GM19240 (cell line): ENCODE measurements at regions not wholly inside any gene's neighbourhood (a gene's known extent, or its start where the extent isn't known, plus 50 kb on each side); places are given as distances from the start of the nearest gene placed in this dataset.
A peak's percentile ranks its signal among the peaks of the same experiment; 100 is the strongest.

Source experiments
- DNase-seq: peaks from one replicate; pipeline ENCODE4 v3.0.0; 2011; ENCODE audit warnings: low spot score; ENCODE audit not compliant: insufficient read length

DNA sequence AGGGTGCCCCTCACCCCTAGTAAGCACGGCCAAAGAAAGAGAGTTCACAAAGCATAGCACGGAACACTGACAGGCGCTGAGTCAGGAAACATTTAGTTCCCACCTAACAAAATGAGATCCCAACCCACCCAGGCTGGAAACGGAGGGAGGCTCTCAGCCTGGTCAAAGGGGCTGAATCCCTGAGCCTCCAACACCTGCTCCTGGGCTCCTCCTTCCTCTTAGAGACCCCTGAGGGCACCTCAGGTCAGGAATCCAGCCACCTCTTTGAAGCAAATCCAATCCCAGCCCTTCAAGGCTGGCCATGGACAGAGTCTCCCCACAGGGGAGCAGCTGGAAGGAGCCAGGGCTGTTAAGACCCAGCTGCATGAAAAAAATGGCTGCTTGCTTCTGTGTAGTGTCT, 154.4 kb upstream of the HES1 start:
- DNase-seq, result no peak

DNA sequence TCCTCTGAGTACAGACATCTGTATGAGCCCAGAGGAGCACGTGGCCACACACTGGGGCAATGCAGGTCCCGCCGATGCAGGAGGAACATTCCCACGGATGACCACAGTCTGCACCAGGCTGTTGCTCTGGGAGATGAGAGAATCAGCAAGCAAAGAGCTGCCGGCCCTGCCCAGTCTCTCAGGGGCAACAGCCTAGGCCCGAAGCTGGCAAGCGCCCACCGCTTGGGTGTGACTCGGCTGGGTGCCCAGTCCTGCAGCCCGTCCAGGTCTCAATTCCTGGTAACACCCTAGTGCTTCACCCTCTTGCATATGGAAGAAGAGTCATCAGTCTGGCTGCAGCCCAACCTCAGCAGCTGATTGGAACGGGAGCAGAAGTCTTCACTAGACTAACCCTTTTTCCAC, 153.7 kb upstream of the HES1 start:
- DNase-seq, result no peak

DNA sequence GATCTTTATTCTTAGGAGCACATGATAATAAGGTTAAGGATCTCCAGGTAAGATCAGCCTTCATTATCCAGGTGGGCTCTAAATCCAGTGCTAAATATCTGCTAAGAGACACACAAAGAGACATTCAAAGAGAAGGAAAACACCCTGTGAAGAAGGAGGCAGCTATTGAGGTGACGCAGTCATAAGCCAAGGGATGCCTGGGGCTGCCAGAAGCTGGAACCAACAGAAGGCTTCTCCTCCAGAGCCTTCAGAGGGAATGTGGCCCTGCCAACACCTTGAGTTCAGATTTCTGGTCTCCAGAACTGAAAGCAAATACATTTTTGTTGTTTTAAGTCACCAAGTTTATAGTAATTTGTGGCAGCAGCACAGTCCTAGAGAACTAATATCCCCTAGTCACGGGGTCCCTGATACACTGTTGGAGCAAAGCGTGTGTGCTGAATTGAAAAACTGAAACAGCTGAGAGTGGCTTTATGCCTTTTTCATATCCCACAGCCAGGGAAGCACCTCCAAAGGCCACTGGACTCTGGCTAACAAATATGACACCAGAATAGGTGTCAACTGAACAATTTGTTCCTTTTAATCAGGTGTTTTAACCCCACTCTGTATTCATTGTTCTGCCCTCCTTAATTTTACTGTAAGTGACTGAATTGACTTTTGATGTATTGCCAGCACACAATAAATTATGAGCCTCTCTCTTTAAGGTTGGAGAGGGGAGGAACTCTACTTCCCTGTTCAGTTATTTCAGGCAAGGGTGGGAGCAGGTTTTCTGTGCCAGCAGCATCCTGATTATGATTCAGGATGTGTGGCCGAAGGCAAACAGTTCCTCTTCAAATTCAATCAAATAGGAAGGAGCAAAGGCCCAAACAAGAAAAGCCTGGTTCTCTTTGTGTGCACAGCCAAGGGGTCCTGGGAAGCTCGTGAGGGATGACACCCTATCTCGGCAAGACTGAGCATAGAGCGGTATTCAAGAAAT, 151.8 kb upstream of the HES1 start:
- no peak for DNase-seq

DNA sequence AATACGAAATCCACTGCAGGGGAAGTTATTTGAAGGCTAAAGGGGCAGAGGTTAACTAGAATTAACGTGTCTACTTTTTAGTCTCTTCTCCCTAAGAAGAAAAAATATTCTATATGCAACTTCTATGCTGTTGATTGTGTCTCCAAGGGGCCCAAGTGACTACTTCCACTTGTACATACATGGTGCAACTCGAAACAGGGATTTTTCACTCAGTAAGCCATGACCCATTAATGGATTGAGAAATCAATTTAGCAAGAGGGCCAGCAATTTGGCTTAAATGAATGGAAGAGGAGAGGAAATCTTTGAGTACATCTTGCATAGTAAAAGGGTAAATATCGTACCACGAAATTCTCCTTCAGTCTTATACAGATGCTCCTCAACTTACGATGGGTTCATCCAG, 151.1 kb upstream of the HES1 start:
- no peak for DNase-seq

DNA sequence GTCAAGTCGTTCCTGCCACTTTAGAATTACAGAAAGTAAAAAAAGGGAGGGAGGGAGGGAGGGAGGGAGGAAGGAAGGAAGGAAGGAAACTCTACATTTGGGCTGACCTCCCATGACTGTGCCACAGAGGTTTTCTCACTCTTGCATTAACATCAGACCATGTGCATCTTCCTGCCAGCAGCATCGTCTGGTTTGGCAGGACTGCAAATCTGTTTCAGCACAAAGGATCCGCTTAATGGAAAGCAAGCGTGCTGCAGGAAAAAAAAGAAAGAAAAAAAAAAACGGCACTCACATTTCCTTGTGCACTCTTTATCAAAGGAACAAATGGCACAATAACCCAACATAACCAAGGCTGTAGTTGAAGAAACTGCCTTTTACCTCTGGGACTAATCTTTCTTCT, 148.8 kb upstream of the HES1 start:
- no peak for DNase-seq

DNA sequence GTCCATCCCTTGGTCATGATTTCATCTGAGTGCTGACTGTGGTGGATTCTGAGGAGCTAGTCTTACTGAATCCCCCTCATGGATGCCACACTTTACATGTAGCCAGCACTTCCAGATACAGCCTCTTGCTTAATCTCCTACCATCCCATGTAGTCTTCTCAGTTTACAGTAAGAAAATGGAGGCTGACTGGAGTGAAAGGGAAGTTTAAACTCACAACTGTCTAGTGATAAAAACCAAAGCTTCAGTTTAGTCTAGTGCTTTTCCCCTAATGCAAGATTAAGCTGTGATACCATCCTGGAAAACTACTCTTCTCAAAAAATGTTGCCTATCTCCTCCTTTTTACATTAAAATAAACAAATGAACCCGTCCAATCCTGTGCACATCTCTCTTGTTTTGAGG, 146.8 kb upstream of the HES1 start:
- DNase-seq, result no peak

DNA sequence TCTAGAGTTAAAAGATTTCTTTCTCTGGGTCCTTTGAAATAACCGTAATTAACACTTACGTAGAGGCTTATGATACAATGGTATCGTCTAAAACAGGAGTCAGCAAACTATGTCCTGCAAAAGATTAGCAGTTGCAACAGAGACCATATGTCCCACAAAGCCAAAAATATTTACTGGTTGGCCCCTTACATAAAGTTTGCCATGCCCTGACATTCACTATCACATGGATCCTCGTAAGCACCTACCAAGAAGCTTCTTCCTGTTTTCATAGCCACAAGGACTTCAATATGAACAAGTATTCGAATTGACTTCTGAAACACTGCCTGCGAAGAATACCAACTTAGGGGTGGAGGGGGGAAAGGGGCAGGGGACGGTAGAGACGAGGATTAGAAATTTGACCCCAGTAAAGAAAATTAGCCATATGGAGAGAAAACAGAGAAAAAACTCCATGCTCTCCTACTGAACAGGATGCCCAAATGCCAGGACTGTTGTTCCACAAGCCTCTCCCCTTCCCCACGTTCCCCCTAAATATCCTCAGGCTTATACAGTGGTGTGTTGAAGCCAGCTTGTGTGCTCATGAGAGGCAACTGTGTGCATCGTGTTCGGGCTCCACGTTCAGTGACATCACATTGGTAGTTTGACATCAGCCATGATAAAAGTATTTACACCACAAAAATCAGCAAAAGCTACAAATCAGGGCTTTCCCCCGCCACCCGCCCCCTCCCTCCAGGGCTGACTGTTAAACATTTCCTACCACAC, 144.1 kb upstream of the HES1 start:
- no peak for DNase-seq

DNA sequence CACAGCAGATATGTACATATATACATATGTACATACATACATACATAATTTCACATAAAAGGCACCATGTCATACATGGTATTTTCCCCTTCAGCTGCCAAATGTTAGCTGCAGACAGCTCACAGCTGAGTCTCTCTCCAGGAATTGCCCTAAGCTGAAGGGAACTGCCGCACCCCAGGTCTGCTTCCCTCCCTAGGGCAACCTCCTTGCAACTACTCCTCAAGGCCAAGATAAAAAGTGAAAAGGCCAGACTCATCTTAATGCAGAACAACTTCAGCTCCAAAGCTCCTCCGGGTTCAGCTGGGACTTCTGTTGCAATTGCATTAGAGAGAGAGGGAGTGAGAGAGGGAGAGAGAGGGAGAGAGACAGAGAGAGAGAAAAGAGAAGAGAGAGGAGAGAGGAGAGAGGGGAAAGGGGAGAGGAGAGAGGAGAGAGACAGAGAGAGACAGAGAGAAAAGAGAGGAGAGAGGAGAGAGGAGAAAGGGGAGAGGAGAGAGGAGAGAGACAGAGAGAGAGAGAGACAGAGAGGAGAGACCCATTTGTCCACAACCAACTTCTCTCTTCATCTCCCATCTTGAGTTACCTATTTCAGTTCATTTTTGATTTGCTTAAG, 143.4 kb upstream of the HES1 start:
- DNase-seq, result no peak

DNA sequence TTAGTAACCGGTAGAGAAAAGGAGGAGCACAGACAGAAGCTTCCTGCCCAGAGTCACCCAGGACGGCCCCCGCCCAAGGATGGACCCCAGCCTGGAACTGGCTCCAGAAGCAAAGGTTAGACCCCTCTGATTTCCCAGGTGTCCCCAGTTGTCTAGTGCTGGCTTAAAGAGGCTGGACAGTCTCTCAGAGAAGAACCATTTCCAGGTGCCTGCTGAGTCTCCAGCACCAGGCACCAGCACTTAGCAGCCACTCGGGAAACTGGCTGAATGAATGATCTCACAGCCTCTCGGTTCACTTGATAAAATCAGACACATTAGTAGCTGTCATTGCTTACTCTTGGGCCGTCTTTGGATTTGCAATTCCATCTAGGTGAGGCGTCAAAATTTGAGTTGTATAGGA, 139.7 kb upstream of the HES1 start:
- no peak for DNase-seq

DNA sequence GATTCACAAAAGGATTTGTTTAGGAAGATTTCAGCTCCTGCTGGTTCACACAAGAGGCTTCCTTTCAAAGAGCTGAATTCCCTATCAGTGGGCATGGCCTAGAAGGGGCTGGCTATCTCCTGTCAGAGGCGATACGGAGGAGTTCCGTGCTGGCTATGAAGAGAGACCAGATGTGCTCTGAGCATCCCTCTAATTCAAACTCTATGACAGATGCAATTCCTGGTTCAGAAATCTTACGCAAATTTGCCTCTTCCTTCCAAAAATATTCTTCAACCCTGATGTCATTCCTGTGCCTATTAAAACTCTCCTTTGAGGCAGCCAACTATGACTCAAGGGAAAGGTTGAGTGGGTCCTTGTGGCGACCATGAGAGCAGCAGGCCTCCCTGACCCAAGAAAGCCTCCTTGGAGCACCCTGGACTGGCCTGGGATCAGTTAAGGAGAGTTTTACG, 139.3 kb upstream of the HES1 start:
- DNase-seq, result no peak

DNA sequence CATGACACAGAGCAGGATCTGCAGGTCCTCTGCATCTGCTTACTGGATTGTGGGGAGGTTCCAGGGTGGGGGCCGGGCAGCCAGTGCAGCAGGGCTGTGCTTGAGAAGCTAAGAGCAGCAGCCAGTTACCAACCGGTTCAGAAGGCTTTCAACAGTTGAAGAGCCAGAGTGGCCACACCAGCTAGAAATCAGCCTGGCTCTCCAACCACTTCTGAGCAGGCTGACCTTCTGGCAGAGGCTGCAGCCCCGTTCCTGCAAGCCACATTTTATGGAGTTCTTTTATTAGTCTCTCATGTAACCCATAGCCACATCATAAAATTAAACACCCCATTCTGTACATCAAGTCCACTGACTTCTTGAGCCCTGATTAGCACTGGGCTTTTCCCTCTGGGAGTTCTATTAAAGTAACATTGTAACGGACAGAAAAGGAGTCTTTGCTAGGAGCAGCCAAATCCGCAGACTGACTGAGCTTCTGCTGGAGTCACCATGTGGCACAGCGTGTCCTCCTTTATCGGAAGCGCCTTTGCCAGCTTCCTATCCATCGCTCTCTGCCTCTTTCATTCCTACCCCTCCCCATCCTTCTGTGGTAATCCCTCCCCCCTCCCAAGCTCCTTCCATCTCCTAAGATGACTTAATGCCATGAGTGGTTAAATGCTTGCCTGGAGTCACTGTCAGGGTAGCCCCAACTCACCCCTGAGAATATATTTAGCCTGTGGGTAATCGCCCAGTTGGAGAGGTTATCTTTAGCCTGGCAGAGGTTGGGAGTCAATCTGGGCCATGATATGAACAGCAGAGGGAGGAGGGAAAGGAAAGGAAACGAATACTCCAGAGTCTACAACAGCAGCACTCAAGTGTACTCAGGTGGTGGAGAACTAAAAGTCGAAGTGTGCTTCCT, 138.5 kb upstream of the HES1 start:
- DNase-seq, result no peak

DNA sequence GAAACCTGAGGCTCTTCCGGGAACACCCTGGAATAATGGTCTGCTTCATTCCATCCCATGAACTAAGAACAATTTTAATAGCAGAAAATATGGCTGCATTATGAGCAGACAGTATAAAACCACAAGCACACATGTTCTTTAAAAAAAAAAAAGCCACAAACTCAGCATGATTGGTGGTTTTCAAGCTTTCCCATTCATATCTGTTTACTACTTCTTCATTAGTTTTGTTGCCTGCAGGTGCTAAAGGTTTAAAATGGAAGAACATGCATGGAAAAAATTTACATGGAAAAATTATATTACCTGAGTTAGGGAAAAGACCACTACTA, 137.9 kb upstream of the HES1 start:
- no peak for DNase-seq

DNA sequence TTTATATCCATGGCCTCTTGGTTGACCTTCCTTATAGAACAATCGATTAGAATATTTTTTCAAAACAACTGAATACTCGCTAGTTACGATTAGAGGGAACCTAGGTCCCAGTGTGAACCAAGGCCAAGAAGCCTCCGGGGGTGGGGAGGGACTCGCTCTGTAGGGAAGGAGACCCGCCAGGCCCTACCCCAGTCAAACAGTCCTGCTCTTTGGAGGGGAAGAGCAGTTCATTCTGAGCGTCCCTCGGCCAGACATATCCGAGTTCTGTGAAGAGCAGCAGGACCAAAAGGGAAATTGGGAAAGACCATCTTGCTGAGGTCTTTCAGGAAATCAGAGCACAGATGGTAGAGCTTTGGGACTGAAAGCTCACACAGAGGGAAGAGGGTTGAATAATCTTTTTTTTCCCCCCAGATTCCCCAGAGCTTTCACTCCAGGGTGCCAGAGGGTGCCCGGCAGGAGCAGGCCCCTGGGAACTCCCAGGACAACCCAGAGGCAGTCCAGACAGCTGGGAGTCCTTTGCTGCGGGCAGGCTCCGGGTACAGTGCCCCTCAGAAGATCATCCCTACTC, 137.2 kb upstream of the HES1 start:
- no peak for DNase-seq

DNA sequence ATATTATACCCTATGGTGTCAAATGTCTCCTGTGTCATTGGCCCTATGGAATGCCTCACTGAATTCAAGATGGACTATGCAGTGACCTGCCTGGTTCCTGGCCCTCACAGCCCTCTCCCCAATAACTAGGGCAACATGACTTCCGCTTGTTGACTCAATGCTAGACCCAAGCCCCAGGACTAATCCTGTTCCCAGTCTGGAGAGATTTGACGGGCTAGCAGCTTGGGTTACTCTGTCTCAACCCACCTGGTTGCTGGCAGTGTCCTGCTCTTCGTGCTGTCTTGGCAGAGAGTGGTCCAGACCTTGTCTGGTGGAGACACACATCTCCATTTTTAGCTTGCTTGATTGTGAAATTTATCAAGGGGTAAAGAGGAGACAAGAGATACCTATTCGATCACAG, 135.8 kb upstream of the HES1 start:
- no peak for DNase-seq

DNA sequence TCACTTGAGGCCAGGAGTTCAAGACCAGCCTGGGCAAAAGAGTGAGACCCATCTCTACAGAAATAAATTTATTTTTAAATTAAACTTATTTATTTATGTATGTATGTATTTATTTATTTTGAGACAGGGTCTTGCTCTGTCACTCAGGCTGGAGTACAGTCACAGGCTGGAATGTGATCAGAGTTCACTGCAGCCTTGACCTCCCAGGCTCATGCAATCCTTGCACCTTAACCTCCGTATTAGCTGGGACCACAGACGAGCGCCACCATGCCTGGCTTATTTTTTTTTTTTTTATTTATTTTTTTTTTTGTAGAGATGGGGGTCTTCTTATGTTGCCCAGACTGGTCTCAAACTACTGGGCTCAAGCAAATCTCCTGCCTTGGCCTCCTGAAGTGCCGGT, 135.2 kb upstream of the HES1 start:
- DNase-seq, result no peak

DNA sequence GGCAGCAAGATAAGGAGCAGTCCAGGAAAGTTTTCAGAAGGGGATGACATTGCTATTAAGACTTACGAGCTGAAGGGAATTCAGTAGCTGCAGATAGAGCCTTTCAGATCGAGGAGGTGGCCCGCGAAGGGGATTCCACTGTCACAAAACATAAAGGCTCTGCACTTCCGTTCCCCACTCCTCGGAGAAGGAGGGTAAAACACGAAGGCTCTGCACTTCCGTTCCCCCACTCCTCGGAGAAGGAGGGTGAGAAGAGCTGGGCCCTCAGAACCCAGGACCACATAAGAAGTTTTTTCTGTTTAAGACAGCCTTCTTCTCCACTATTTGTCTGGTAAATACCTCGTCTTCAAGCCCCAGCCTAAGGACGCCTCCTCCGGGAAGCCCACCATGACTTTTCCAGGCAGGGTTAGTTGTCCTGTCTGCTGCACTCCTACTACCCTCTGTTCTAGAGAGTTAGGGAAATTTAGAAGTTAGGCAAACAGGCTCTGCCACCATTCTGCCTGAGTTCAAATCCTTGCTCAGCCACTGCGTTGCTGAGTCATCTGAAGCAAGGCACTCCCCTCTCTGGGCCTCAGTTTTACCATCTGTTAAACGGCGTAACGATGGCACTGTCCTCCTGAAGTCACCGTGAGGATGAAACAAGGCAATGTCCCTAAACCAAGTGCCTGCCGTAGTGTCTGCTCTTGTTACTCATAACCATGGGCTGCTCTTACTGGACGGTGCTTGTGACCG, 134.1 kb upstream of the HES1 start:
- DNase-seq, result no peak

DNA sequence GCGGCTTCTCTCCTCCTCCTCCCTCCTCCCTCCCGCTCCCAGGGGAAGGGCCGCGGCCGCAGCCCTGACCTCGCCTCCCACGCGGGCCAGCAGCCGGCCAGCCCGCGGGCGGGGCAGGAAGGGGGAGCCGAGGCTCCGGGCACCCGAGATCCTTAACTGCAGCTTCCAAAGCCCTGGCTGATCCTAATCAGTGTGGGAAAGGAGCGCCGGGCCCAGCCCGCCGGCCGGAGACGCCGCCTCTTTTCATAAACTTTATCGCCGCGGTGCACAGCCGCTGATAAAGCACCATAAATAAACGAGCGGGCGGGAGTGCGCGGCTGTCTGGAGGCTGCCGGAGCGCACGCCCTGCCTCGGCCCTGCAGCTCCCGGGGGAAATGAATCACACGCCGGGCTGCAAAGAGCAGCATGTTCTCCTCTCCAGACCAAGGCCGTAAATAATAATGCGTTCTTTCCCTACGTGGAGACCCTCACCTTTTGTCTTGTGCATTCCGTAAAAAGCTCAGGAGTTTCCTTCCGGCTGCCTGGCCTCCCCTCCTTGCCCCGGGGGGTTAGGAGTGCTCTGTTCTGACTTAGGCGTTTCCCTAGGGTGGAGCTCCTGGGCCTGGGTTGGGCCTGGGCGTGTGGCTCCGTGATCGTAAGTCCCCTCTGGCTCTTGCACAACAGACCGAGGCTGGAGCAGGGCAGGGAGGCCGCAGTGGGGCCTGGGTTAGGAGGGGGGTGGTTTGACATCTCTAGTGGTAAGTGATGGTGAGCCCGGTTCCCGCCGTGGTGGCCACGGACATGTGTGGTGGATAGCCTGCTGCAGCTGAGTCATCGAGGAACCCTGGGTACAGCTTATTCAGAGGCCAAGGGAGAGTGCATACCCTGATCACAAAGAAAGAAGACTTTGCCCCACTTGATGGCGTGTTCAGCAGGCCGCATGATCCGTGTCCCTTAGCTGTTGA, 132.6 kb upstream of the HES1 start:
- peak; percentile 18 for DNase-seq

DNA sequence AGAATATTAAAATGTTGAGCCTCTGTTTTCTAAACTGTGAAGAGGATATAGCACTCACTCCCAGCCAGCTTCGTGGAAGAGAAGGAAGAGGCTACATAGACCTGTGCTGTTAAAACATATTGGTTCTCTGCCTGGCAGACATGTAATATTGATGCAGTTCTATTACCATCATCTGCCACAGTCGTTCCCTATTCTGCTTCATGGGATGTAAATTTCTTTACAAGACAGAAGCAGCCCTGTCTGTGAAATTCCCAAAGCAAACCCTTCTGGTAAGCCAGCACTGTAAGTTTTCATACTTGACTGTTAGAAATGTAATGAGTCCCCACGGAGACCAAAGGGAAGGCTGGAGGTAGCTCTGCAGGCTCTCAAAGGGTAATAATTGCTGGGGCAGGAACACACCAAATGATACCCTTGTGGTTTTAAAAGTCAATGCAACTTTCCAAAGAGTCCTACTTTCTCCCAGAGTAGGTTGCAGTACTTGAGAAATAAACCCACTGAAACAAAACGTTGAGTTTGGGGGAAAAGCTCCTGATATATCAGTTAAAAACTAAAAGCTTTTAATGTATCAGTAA, 129.9 kb upstream of the HES1 start:
- DNase-seq, result no peak
